ENCODE measurements at regions not wholly inside any gene's neighbourhood (a gene's known extent, or its start where the extent isn't known, plus 50 kb on each side); places are given as distances from the start of the nearest gene placed in this dataset.

DNA sequence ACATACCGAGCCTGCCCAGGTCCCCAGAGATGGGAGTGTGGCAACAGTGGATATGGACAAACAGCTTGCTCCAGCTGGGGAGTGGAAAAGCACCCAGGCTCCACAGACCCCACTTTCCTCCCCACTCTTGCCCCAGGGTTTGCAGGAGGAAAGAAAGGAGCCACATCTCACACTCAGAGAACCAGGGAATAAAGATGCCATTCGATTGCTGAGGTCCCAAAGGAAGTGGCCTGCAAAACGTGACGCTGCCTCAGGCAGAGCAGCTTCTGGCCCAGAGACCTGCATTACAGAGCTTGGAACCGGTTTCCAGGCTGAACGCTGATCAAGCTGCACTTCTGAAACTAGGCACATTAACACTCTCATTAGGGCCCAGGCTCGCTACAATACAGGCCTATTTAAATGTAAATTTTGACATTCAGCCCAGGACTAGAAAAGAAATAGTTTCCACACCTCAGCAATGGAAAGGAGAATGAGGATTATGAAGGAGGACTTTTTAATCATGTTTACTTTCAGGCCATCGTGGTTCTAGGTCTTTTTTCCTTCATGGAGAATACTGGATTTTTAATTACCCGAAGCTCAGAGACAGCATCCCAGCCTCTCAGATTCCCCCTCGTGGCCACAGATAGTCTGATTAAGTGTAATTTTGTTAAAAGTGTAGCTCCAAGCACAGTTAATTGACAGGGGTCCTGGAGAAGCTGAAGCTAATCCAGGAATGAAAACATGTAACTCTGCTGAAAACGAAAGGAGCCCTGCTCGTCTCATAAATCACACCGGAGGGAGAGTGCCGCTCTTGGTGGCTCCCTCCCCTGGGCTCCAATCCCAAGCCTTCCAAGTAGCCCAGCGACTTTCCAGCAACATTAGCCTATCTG lies 221.3 kb upstream of the RAB6C start:
- TF ChIP-seq, protein P1, sequence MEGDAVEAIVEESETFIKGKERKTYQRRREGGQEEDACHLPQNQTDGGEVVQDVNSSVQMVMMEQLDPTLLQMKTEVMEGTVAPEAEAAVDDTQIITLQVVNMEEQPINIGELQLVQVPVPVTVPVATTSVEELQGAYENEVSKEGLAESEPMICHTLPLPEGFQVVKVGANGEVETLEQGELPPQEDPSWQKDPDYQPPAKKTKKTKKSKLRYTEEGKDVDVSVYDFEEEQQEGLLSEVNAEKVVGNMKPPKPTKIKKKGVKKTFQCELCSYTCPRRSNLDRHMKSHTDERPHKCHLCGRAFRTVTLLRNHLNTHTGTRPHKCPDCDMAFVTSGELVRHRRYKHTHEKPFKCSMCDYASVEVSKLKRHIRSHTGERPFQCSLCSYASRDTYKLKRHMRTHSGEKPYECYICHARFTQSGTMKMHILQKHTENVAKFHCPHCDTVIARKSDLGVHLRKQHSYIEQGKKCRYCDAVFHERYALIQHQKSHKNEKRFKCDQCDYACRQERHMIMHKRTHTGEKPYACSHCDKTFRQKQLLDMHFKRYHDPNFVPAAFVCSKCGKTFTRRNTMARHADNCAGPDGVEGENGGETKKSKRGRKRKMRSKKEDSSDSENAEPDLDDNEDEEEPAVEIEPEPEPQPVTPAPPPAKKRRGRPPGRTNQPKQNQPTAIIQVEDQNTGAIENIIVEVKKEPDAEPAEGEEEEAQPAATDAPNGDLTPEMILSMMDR (IDR thresholded peaks at IDR 0.05), result no peak
- TF ChIP-seq POLR2A (IDR thresholded peaks at IDR 0.05), result no peak
- 14 to 18% methylated on average over 15 of the region's 15 CpGs for WGBS, 2 donors
- H3K4me3 ChIP-seq (ENCODE audit: low read depth, poor library complexity, severe bottlenecking), result peak overlapping the region; percentile 14
- intact Hi-C loops (cut with DNase I; ENCODE audit: low total_unique reads), result no loop called here
- no peak for DNase-seq (ENCODE audit: low spot score in 2 of 2)

DNA sequence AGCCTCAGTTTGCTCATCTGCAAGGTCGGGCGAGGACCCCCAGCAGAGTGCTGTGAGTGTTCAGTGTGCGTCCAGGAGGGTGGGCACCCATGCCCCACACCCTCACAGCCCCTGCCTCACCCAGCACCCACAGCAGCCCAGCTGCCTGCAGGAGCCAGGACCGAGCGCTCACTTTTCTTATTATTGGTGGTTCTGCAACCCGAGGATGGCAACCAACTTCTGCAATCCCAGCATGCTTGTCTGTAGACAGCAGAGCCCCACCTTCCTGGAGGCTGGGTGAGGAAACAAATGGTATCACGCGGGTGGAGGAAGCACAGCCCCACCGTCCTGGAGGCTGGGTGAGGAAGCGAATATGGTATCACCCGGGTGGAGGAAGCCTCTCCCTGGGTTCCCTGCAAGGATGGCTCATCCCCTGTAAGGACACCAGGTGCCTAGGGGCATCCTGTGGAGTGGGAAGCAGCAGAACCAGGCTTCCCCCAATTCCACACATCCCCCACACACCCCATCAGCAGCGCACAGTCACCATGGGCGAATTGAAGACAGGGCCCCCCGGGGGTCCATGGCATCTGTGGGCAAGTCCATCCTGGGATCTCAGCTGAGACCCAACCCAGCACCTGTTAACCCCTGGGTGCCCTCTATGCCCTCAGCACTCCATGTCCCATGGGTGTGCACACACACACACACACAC lies 220.5 kb upstream of the RAB6C start:
- DNase-seq (ENCODE audit: low spot score in 2 of 2), result peak; percentile 49 to 89
- WGBS, 2 donors, result 29 to 46% methylated on average over 10 to 14 of the region's 14 CpGs
- peak overlapping the region; percentile 14 for H3K4me3 ChIP-seq (ENCODE audit: low read depth, poor library complexity, severe bottlenecking)
- intact Hi-C loops (cut with DNase I; ENCODE audit: low total_unique reads), result no loop called here
- TF ChIP-seq POLR2A (IDR thresholded peaks at IDR 0.05), result no peak
- TF ChIP-seq, protein P1 (IDR thresholded peaks at IDR 0.05), result no peak

DNA sequence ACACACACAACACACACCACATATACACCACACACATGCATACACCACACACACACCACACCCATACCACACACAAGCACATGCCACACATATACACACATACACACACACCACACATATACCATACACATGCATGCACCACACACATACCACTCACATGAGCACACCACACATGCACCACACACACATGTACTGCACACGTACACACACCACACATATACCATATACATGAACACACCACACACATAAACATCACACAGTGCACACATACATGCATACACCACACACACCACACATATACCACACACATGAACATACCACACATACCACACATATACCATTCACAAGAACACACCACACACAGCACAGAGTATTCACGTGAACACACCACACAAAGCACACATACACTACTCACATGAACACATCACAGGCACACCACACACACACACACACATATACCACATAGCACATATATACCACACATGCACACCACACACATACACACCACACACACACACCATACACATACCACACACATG lies 219.9 kb upstream of the RAB6C start:
- intact Hi-C loops (cut with DNase I; ENCODE audit: low total_unique reads), result no loop called here
- DNase-seq (ENCODE audit: low spot score in 2 of 2), result no peak
- TF ChIP-seq, protein P1 (IDR thresholded peaks at IDR 0.05), result no peak
- TF ChIP-seq POLR2A (IDR thresholded peaks at IDR 0.05), result no peak
- no peak overlapping the region for H3K4me3 ChIP-seq (ENCODE audit: low read depth, poor library complexity, severe bottlenecking)
- WGBS, 2 donors, result 88 to 91% methylated on average over 2 of the region's 2 CpGs

DNA sequence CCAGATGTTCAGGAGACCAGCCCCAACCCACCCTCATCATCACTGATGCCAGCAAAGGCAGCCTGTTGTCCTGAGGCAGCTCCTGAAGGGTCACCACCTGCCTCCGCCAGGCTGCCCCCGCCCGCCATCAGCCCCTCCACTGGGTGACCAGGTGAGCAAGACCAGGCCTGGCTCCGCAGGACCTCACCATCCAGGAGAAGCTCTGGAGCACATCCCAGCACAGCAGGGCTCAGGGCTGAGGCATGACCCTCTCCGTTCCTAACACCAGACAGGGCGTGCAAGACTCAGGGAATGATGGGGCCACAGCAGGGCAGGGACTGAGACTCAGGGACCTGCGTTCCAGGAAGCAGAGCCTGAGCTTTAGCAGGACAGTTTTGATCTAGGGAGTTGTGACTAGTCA lies 218.8 kb upstream of the RAB6C start:
- 100% methylated on average over 4 to 5 of the region's 7 CpGs for WGBS, 2 donors
- no peak for TF ChIP-seq POLR2A (IDR thresholded peaks at IDR 0.05)
- TF ChIP-seq, protein P1 (IDR thresholded peaks at IDR 0.05), result no peak

DNA sequence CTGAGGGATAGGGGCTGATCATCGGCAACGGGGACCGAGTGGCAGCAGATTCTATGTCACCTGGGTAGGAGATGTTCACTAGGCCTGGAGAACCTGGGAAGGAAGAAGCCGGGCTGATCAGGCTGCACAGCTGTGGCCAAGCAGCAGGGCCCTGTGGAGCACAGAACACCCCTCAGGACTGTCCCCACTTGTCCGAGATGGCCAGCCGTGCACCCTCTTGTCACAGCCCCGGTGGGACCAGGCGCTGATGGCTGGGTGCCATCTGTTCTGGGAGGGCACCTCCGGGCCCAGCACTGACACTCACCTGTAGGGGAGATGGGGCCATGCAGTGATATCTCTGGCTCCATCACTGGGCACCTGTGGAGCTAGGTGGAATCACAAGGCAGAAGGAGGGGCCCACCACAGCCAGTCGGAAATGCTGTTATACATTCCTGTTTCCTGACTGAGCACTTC lies 217.9 kb upstream of the RAB6C start:
- WGBS, 2 donors, result 89 to 90% methylated on average over 9 to 10 of the region's 10 CpGs

More for the DNA sequence above, 218.8 kb upstream of the RAB6C start:
- H3K4me3 ChIP-seq (ENCODE audit: low read depth, poor library complexity, severe bottlenecking), result no peak overlapping the region
- intact Hi-C loops (cut with DNase I; ENCODE audit: low total_unique reads), result no loop called here
- DNase-seq (ENCODE audit: low spot score in 2 of 2), result peak in 1 of 2 donors; percentile 62

More for the DNA sequence above, 217.9 kb upstream of the RAB6C start:
- intact Hi-C loops (cut with DNase I; ENCODE audit: low total_unique reads), result no loop called here
- no peak for TF ChIP-seq POLR2A (IDR thresholded peaks at IDR 0.05)
- TF ChIP-seq, protein P1 (IDR thresholded peaks at IDR 0.05), result no peak
- H3K4me3 ChIP-seq (ENCODE audit: low read depth, poor library complexity, severe bottlenecking), result no peak overlapping the region
- peak in 1 of 2 donors; percentile 83 for DNase-seq (ENCODE audit: low spot score in 2 of 2)

Measured in lower leg skin (tissue), 4 donors.